AG09319 (cell line): ENCODE measurements at regions not wholly inside any gene's neighbourhood (a gene's known extent, or its start where the extent isn't known, plus 50 kb on each side); places are given as distances from the start of the nearest gene placed in this dataset.

Experiments
- DNase-seq: peaks from one replicate; pipeline ENCODE4 v3.0.0-alpha.2; 2010; ENCODE audit warnings: low read depth; ENCODE audit errors: extremely low read depth
- CTCF ChIP-seq: IDR thresholded peaks from 2 replicates; pipeline ENCODE4 v1.5.1; 2011; ENCODE audit warnings: low read depth, mild to moderate bottlenecking, inconsistent platforms, low read length, moderate library complexity

- TF ChIP-seq CTCF = no peak
- DNase-seq = no peak
Observed at GRCh38 chr11:115916608-115917007, 412.4 kb upstream of the CADM1 start.

- TF ChIP-seq CTCF = no peak
- DNase-seq = no peak
Observed at GRCh38 chr11:115912484-115912945, 408.3 kb upstream of the CADM1 start.

- TF ChIP-seq CTCF = no peak
- no peak for DNase-seq
Observed at GRCh38 chr11:115911613-115912346, 407.6 kb upstream of the CADM1 start.

- TF ChIP-seq CTCF = no peak
- DNase-seq = no peak
Observed at GRCh38 chr11:115910379-115910778, 406.2 kb upstream of the CADM1 start.

GRCh38 chr11:115906171-115906570 is 402.0 kb upstream of the CADM1 start:
- TF ChIP-seq CTCF = no peak
- DNase-seq = no peak

GRCh38 chr11:115905341-115906000 is 401.3 kb upstream of the CADM1 start:
- no peak for DNase-seq

More at GRCh38 chr11:115905341-115906000, 401.3 kb upstream of the CADM1 start:
- TF ChIP-seq CTCF = no peak
